ENCODE measurements at regions not wholly inside any gene's neighbourhood (a gene's known extent, or its start where the extent isn't known, plus 50 kb on each side); places are given as distances from the start of the nearest gene placed in this dataset.

DNA sequence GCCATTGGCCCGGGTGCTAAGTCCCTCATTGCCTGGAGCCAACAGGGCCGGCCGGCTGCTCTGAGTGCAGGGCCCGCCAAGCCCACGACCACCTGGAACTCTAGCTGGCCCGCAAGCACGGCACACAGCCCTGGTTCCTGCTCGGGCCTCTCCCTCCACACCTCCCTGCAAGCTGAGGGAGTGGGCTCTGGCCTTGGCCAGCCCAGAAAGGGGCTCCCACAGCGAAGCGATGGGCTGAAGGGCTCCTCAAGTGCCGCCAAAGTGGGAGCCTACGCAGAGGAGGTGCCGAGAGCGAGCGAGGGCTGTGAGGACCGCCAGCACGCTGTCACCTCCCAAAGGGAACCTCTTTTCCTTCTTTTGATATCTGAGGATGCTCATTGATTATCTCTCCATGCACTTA is 283.4 kb downstream of the PRDM2 start:
- Histone ChIP-seq H3K9me3 (ENCODE audit: control insufficient read depth, insufficient read depth, low read length) (no peaks in the 10 kb centered on the region), H4K20me1 (ENCODE audit: control insufficient read depth, insufficient read depth, low read depth, low read length) (no peaks in the 10 kb centered on the region), H3F3A (ENCODE audit: control insufficient read depth, insufficient read depth) (no peaks in the 10 kb centered on the region), H3K4me3 (ENCODE audit: low read length) (no peak overlapping the region), H3K4me2 (ENCODE audit: low read length) (no peak overlapping the region), H3K36me3 (ENCODE audit: control insufficient read depth, low read length) (no peaks in the 10 kb centered on the region), H3K27me3 (ENCODE audit: control insufficient read depth, low read length) (no peaks in the 10 kb centered on the region), H3K27ac (ENCODE audit: low read depth, low read length) (no peak overlapping the region), H3K79me2 (ENCODE audit: control insufficient read depth, low read length) (no peaks in the 10 kb centered on the region), H3K9me2 (replicated peaks; ENCODE audit: control insufficient read depth, low read length) (no peaks in the 10 kb centered on the region), H3K4me1 (ENCODE audit: control insufficient read depth, low read length) (no peaks in the 10 kb centered on the region)
- TF ChIP-seq EZH2phosphoT487 (IDR thresholded peaks at IDR 0.05; ENCODE audit: borderline replicate concordance, low read length) = no peak
- TF ChIP-seq, protein P1, sequence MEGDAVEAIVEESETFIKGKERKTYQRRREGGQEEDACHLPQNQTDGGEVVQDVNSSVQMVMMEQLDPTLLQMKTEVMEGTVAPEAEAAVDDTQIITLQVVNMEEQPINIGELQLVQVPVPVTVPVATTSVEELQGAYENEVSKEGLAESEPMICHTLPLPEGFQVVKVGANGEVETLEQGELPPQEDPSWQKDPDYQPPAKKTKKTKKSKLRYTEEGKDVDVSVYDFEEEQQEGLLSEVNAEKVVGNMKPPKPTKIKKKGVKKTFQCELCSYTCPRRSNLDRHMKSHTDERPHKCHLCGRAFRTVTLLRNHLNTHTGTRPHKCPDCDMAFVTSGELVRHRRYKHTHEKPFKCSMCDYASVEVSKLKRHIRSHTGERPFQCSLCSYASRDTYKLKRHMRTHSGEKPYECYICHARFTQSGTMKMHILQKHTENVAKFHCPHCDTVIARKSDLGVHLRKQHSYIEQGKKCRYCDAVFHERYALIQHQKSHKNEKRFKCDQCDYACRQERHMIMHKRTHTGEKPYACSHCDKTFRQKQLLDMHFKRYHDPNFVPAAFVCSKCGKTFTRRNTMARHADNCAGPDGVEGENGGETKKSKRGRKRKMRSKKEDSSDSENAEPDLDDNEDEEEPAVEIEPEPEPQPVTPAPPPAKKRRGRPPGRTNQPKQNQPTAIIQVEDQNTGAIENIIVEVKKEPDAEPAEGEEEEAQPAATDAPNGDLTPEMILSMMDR (IDR thresholded peaks at IDR 0.05; ENCODE audit: low read depth, low read length, poor library complexity, severe bottlenecking) = no peak

DNA sequence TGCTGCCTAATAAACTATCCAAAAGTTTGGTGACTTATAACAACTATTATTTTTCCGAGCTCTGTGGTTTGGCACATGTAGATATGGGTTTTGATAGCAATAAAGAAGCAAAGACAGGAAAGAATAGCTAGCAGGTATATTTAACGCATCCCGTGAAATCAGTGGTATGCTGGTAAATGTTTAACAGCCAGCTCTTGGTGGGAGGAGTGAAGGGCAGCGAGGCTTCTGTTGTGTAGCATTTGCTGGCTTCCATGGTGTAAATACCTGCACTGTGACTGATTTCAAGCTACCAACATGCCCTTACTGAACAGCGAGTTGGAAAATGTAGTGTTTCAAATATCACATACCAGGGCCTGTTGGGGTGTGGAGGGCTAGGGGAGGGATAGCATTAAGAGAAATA is 291.0 kb downstream of the PRDM2 start:
- Histone ChIP-seq H3K9me2 (replicated peaks; ENCODE audit: control insufficient read depth, low read length) (no peaks in the 10 kb centered on the region), H3K27ac (ENCODE audit: low read depth, low read length) (no peak overlapping the region), H3K27me3 (ENCODE audit: control insufficient read depth, low read length) (peaks cover 3% of the 10 kb centered on the region), H3K9me3 (ENCODE audit: control insufficient read depth, insufficient read depth, low read length) (no peaks in the 10 kb centered on the region), H3K36me3 (ENCODE audit: control insufficient read depth, low read length) (no peaks in the 10 kb centered on the region), H3F3A (ENCODE audit: control insufficient read depth, insufficient read depth) (no peaks in the 10 kb centered on the region), H3K4me2 (ENCODE audit: low read length) (no peak overlapping the region), H3K4me3 (ENCODE audit: low read length) (no peak overlapping the region), H3K4me1 (ENCODE audit: control insufficient read depth, low read length) (no peaks in the 10 kb centered on the region), H4K20me1 (ENCODE audit: control insufficient read depth, insufficient read depth, low read depth, low read length) (no peaks in the 10 kb centered on the region), H3K79me2 (ENCODE audit: control insufficient read depth, low read length) (no peaks in the 10 kb centered on the region)
- TF ChIP-seq EZH2phosphoT487 (IDR thresholded peaks at IDR 0.05; ENCODE audit: borderline replicate concordance, low read length) = no peak
- TF ChIP-seq, protein P1 (IDR thresholded peaks at IDR 0.05; ENCODE audit: low read depth, low read length, poor library complexity, severe bottlenecking) = no peak

DNA sequence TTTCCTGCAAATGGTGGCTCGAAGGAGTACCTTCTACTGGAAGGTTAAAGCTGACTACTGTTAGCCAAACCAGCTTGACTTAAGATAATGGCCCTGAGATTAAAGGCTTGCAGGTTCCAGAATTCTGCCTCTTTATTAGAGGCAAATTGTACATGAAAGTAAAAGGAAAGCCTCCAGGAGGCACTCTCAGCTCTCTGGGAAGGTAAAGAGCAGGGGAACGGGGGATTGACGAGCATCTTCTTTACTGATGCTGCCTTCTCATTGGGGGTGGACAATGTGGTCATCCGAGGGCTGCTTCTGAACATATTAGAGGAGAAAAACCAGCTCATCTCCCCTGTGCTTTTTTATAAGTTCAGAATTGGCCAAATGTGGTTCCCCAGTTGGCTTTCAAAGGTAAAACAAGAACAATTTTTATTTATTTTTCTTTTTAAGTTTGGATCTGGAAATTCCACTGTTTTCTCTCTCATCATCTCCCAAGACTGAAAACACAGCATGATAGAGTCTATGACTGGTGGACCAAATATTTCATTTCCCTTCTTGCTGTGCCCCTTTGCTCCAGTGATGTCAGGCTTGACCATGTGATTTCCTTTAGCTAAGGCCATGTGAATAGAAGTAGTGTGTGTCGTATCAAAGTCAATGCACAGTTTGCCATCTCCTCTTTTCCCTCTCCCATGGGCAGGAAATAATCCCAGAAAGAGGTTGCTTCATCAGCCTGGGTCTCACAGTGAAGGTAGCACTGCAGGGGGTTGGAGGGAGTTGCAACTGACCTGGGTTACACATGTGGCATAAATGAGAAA is 292.7 kb downstream of the PRDM2 start:
- H3K36me3 ChIP-seq (ENCODE audit: control insufficient read depth, low read length) = no peaks in the 10 kb centered on the region
- TF ChIP-seq, protein P1 (IDR thresholded peaks at IDR 0.05; ENCODE audit: low read depth, low read length, poor library complexity, severe bottlenecking) = no peak
- no peak for TF ChIP-seq EZH2phosphoT487 (IDR thresholded peaks at IDR 0.05; ENCODE audit: borderline replicate concordance, low read length)

More for the DNA sequence above, 292.7 kb downstream of the PRDM2 start:
- no peak overlapping the region for H3K4me2 ChIP-seq (ENCODE audit: low read length)
- no peaks in the 10 kb centered on the region for H3K9me2 ChIP-seq (replicated peaks; ENCODE audit: control insufficient read depth, low read length)
- no peaks in the 10 kb centered on the region for H3F3A ChIP-seq (ENCODE audit: control insufficient read depth, insufficient read depth)
- H4K20me1 ChIP-seq (ENCODE audit: control insufficient read depth, insufficient read depth, low read depth, low read length) = no peaks in the 10 kb centered on the region
- H3K4me1 ChIP-seq (ENCODE audit: control insufficient read depth, low read length) = no peaks in the 10 kb centered on the region
- no peaks in the 10 kb centered on the region for H3K9me3 ChIP-seq (ENCODE audit: control insufficient read depth, insufficient read depth, low read length)
- H3K27ac ChIP-seq (ENCODE audit: low read depth, low read length) = no peak overlapping the region
- H3K4me3 ChIP-seq (ENCODE audit: low read length) = no peak overlapping the region
- peaks cover 3% of the 10 kb centered on the region for H3K27me3 ChIP-seq (ENCODE audit: control insufficient read depth, low read length)
- H3K79me2 ChIP-seq (ENCODE audit: control insufficient read depth, low read length) = no peaks in the 10 kb centered on the region

All from DOHH2 (cell line).